OCI-LY1 (cell line): ENCODE measurements at regions not wholly inside any gene's neighbourhood (a gene's known extent, or its start where the extent isn't known, plus 50 kb on each side); places are given as distances from the start of the nearest gene placed in this dataset.

ENCODE experiments used
- H2AFZ ChIP-seq: fragments of 200-600 bp; sonication (generic), shearing (Covaris generic); 2 replicates; pipeline ENCODE4 v1.6.0; 2014; ENCODE audit warnings: antibody characterized with exemption, mild to moderate bottlenecking, low read length
- H3F3A ChIP-seq: fragments of 200-600 bp; sonication (generic), shearing (Covaris generic); 2 replicates; pipeline ENCODE4 v1.6.0; 2014; ENCODE audit warnings: mild to moderate bottlenecking, antibody characterized with exemption, low read length, moderate library complexity; ENCODE audit not compliant: insufficient read depth
- H3K27ac ChIP-seq: fragments of 200-600 bp; sonication (generic); 2 replicates; pipeline ENCODE4 v1.5.1; 2014; ENCODE audit warnings: low read length, mixed run types, mild to moderate bottlenecking, low read depth; ENCODE audit not compliant: poor library complexity, severe bottlenecking
- H3K27me3 ChIP-seq: fragments of 200-600 bp; sonication (generic); 2 replicates; pipeline ENCODE4 v1.6.0; 2014; ENCODE audit warnings: antibody characterized with exemption, mild to moderate bottlenecking, low read length, moderate library complexity; ENCODE audit not compliant: insufficient read depth
- H3K36me3 ChIP-seq: fragments of 200-600 bp; sonication (generic); 2 replicates; pipeline ENCODE4 v1.6.1; 2014; ENCODE audit warnings: mild to moderate bottlenecking, antibody characterized with exemption, low read length, moderate library complexity, mixed read lengths; ENCODE audit not compliant: insufficient read depth
- H3K4me1 ChIP-seq: fragments of 200-600 bp; sonication (generic); 2 replicates; pipeline ENCODE4 v1.5.1; 2014; ENCODE audit warnings: mild to moderate bottlenecking, low read length, moderate library complexity; ENCODE audit not compliant: insufficient read depth, severe bottlenecking
- H3K4me2 ChIP-seq: fragments of 200-600 bp; sonication (generic), shearing (Covaris generic); 2 replicates; pipeline ENCODE4 v1.6.1; 2014; ENCODE audit warnings: low read length
- H3K4me3 ChIP-seq: fragments of 200-600 bp; sonication (generic); 2 replicates; pipeline ENCODE4 v1.5.1; 2014; ENCODE audit warnings: low read length, low read depth, mild to moderate bottlenecking, mixed read lengths; ENCODE audit not compliant: poor library complexity, severe bottlenecking
- H3K79me2 ChIP-seq: fragments of 200-600 bp; shearing (Covaris generic); 2 replicates; pipeline ENCODE4 v1.6.1; 2016; ENCODE audit warnings: mixed run types, low read length, mixed read lengths; ENCODE audit not compliant: insufficient read depth
- H3K9ac ChIP-seq: fragments of 200-600 bp; sonication (generic), shearing (Covaris generic); 2 replicates; pipeline ENCODE4 v1.6.1; 2014; ENCODE audit warnings: mild to moderate bottlenecking, low read length, mixed read lengths
- H3K9me2 ChIP-seq: fragments of 200-600 bp; sonication (generic), shearing (Covaris generic); 2 replicates; pipeline ENCODE4 v1.6.1; 2014; ENCODE audit warnings: low read depth, mild to moderate bottlenecking, low read length, mixed read lengths
- H3K9me3 ChIP-seq: fragments of 200-600 bp; shearing (Covaris generic); 2 replicates; pipeline ENCODE4 v1.6.1; 2014; ENCODE audit warnings: low read length, mixed read lengths
- H4K20me1 ChIP-seq: fragments of 200-600 bp; sonication (generic), shearing (Covaris generic); 2 replicates; pipeline ENCODE4 v1.6.0; 2016; ENCODE audit warnings: mild to moderate bottlenecking, low read length; ENCODE audit not compliant: insufficient read depth
- CTCF ChIP-seq: fragments of 200-600 bp; sonication (generic), shearing (Covaris generic); IDR thresholded peaks from 2 replicates; pipeline ENCODE4 v1.5.1; 2017; ENCODE audit warnings: mild to moderate bottlenecking, antibody characterized with exemption, low read length, moderate library complexity, mixed read lengths
- EZH2 ChIP-seq: fragments of 200-600 bp; sonication (generic), shearing (Covaris generic); IDR thresholded peaks from 2 replicates; pipeline ENCODE4 v1.8.0; 2017; ENCODE audit warnings: borderline replicate concordance, mixed run types, mild to moderate bottlenecking, antibody characterized with exemption, low read length, moderate library complexity, mixed read lengths

GRCh38 chr16:63302811-63303210, 1266.6 kb upstream of the CDH8 start:
- Histone ChIP-seq H3K9ac (no peak overlapping the region), H3K27ac (no peak overlapping the region), H3K9me3 (no peaks in the 10 kb centered on the region), H3K4me1 (no peaks in the 10 kb centered on the region), H3K36me3 (no peaks in the 10 kb centered on the region), H3K9me2 (no peaks in the 10 kb centered on the region), H4K20me1 (no peaks in the 10 kb centered on the region), H3F3A (no peaks in the 10 kb centered on the region), H2AFZ (no peak overlapping the region), H3K79me2 (no peaks in the 10 kb centered on the region), H3K4me3 (no peak overlapping the region), H3K4me2 (no peak overlapping the region), H3K27me3 (no peaks in the 10 kb centered on the region)
- TF ChIP-seq EZH2 (no peak), CTCF (no peak)

- Histone ChIP-seq H3K27me3 (no peaks in the 10 kb centered on the region), H3K9me2 (no peaks in the 10 kb centered on the region), H3K9me3 (no peaks in the 10 kb centered on the region), H4K20me1 (no peaks in the 10 kb centered on the region), H3F3A (no peaks in the 10 kb centered on the region), H3K4me2 (no peak overlapping the region), H2AFZ (no peak overlapping the region), H3K79me2 (no peaks in the 10 kb centered on the region), H3K27ac (no peak overlapping the region), H3K36me3 (no peaks in the 10 kb centered on the region), H3K9ac (no peak overlapping the region), H3K4me3 (no peak overlapping the region), H3K4me1 (no peaks in the 10 kb centered on the region)
- TF ChIP-seq EZH2 (no peak), CTCF (no peak)
Observed at GRCh38 chr16:63301349-63301748, 1265.1 kb upstream of the CDH8 start.

GRCh38 chr16:63298993-63299392, 1262.8 kb upstream of the CDH8 start:
- H3K9me2 ChIP-seq, result no peaks in the 10 kb centered on the region
- H4K20me1 ChIP-seq, result no peaks in the 10 kb centered on the region
- no peak overlapping the region for H3K9ac ChIP-seq
- H3K4me3 ChIP-seq, result no peak overlapping the region
- no peaks in the 10 kb centered on the region for H3K36me3 ChIP-seq
- H3F3A ChIP-seq, result no peaks in the 10 kb centered on the region
- no peak overlapping the region for H3K27ac ChIP-seq
- H2AFZ ChIP-seq, result no peak overlapping the region
- TF ChIP-seq CTCF, result no peak
- TF ChIP-seq EZH2, result no peak
- no peaks in the 10 kb centered on the region for H3K27me3 ChIP-seq
- H3K9me3 ChIP-seq, result no peaks in the 10 kb centered on the region
- H3K4me2 ChIP-seq, result no peak overlapping the region
- H3K4me1 ChIP-seq, result no peaks in the 10 kb centered on the region
- H3K79me2 ChIP-seq, result no peaks in the 10 kb centered on the region
